ENCODE measurements at regions not wholly inside any gene's neighbourhood (a gene's known extent, or its start where the extent isn't known, plus 50 kb on each side); places are given as distances from the start of the nearest gene placed in this dataset.

- TF ChIP-seq, protein P1, sequence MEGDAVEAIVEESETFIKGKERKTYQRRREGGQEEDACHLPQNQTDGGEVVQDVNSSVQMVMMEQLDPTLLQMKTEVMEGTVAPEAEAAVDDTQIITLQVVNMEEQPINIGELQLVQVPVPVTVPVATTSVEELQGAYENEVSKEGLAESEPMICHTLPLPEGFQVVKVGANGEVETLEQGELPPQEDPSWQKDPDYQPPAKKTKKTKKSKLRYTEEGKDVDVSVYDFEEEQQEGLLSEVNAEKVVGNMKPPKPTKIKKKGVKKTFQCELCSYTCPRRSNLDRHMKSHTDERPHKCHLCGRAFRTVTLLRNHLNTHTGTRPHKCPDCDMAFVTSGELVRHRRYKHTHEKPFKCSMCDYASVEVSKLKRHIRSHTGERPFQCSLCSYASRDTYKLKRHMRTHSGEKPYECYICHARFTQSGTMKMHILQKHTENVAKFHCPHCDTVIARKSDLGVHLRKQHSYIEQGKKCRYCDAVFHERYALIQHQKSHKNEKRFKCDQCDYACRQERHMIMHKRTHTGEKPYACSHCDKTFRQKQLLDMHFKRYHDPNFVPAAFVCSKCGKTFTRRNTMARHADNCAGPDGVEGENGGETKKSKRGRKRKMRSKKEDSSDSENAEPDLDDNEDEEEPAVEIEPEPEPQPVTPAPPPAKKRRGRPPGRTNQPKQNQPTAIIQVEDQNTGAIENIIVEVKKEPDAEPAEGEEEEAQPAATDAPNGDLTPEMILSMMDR (IDR thresholded peaks at IDR 0.05): no peak
- no peak for TF ChIP-seq POLR2A (IDR thresholded peaks at IDR 0.05)
Measured at GRCh38 chr4:138666366-138666765, 349.2 kb upstream of the NOCT start.

Measured in esophagus squamous epithelium (tissue), 4 donors.